K562 (cell line): ENCODE measurements at regions not wholly inside any gene's neighbourhood (a gene's known extent, or its start where the extent isn't known, plus 50 kb on each side); places are given as distances from the start of the nearest gene placed in this dataset.

Experiments used
- ATAC-seq: fragments of 200-7000 bp; cut with Tn5 transposase; 3 replicates; pipeline ENCODE4 v1.9.1; 2020; ENCODE audit warnings: moderate library complexity
- BruUV-seq: library from RNA; stranded (reverse); fragments of 400-500 nt; replicated peaks from 2 replicates; lab custom pipeline; 2021; lab: Mats Ljungman, UMichigan
- CTCF ChIA-PET: fragments of 300-600 bp; formaldehyde crosslinking; extraction: SDS; loops from one replicate; lab custom pipeline; 2021; ENCODE audit warnings: low intra/inter-chr PET ratio; lab: Yijun Ruan, JAX
- POLR2A ChIA-PET: fragments of 300-600, 350-650 bp; sonication (Branson Sonifier 250); formaldehyde crosslinking; extraction: SDS; loops from one replicate; lab custom pipeline; 2021; ENCODE audit warnings: antibody characterized with exemption, inconsistent platforms; lab: Yijun Ruan, JAX
- DNase-seq, 4 experiments: peaks; one replicate each; pipeline versions ENCODE4 v3.0.0 to v3.0.0-alpha.2; 2011 to 2018; ENCODE audit warnings: low spot score in 3 of 4, mixed read lengths in 3 of 4; ENCODE audit errors: extremely low read depth in 1 of 4
- FAIRE-seq: peaks from 2 replicates; lab custom pipeline; 2011; peaks lifted over from hg19 to GRCh38; lab: Jason Lieb, UNC
- H2AFZ ChIP-seq: 2 replicates; pipeline ENCODE4 v1.6.0; 2011; ENCODE audit warnings: low read depth, low read length, control low read depth, inconsistent platforms
- H3K27ac ChIP-seq: fragments of 200-600 bp; 3 replicates; pipeline ENCODE4 v1.8.0; 2011; ENCODE audit warnings: low read depth, mild to moderate bottlenecking, control low read depth, inconsistent platforms, low read length, moderate library complexity, mixed read lengths; ENCODE audit errors: extremely low read depth
- H3K27me3 ChIP-seq, 2 experiments: fragments of 300-600 bp in 1 of 2; 2 replicates in 1 of 2; 3 replicates in 1 of 2; pipeline versions ENCODE4 v1.6.0 to v1.8.0; 2011; ENCODE audit warnings: inconsistent platforms in 2 of 2, low read length in 2 of 2, mild to moderate bottlenecking in 1 of 2, mixed read lengths in 1 of 2, moderate library complexity in 1 of 2; ENCODE audit not compliant: control insufficient read depth in 2 of 2, insufficient read depth in 2 of 2
- H3K36me3 ChIP-seq: fragments of 300-600 bp; 3 replicates; pipeline ENCODE4 v1.8.0; 2011; ENCODE audit warnings: mild to moderate bottlenecking, low read length, inconsistent platforms; ENCODE audit not compliant: control insufficient read depth, insufficient read depth
- H3K4me1 ChIP-seq, 2 experiments: fragments of 200-600 bp in 1 of 2; replicated peaks in 1 of 2; 2 replicates in 1 of 2; 3 replicates in 1 of 2; pipeline versions ENCODE4 v1.5.1 to v1.8.0; 2011; ENCODE audit warnings: inconsistent platforms in 2 of 2, low read length in 2 of 2, mild to moderate bottlenecking in 1 of 2, mixed read lengths in 1 of 2, moderate library complexity in 1 of 2; ENCODE audit not compliant: control insufficient read depth in 2 of 2, insufficient read depth in 2 of 2
- H3K4me2 ChIP-seq: 2 replicates; pipeline ENCODE4 v1.6.1; 2011; ENCODE audit warnings: low read length, control low read depth, inconsistent platforms, mixed read lengths; ENCODE audit not compliant: insufficient read depth
- H3K4me3 ChIP-seq: fragments of 200-600 bp; sonication (generic), shearing (Covaris generic); 2 replicates; pipeline ENCODE4 v1.5.1; 2016; ENCODE audit warnings: control low read depth, inconsistent platforms
- H3K79me2 ChIP-seq: fragments of 200-600 bp; 3 replicates; pipeline ENCODE4 v1.8.0; 2011; ENCODE audit warnings: low read length, inconsistent platforms; ENCODE audit not compliant: control insufficient read depth, insufficient read depth
- H3K9ac ChIP-seq, 2 experiments: 2 replicates each; pipeline versions ENCODE4 v1.6.0 to v1.6.1; 2011; ENCODE audit warnings: low read depth in 2 of 2, low read length in 2 of 2, control low read depth in 1 of 2, inconsistent platforms in 1 of 2, mild to moderate bottlenecking in 1 of 2, mixed read lengths in 1 of 2; ENCODE audit not compliant: insufficient read depth in 1 of 2
- H3K9me1 ChIP-seq: one replicate; pipeline ENCODE4 v1.6.0; 2011; ENCODE audit warnings: inconsistent platforms, mild to moderate bottlenecking, low read length, moderate library complexity; ENCODE audit not compliant: control insufficient read depth, insufficient read depth
- H3K9me3 ChIP-seq: replicated peaks from 2 replicates; pipeline ENCODE4 v1.5.1; 2011; ENCODE audit warnings: low read depth, low read length, inconsistent platforms; ENCODE audit not compliant: control insufficient read depth, insufficient read depth
- H4K20me1 ChIP-seq: replicated peaks from 2 replicates; pipeline ENCODE4 v1.6.1; 2011; ENCODE audit warnings: low read length, inconsistent platforms, mixed read lengths; ENCODE audit not compliant: control insufficient read depth, insufficient read depth
- BCLAF1 ChIP-seq, 2 experiments: fragments of 450-650 bp in 1 of 2; IDR thresholded peaks; 2 replicates each; pipeline ENCODE4 v1.6.1; 2011 to 2017; ENCODE audit warnings: low read depth in 2 of 2, antibody characterized with exemption in 1 of 2, borderline replicate concordance in 1 of 2, low read length in 1 of 2, mild to moderate bottlenecking in 1 of 2, mixed read lengths in 1 of 2; ENCODE audit not compliant: control insufficient read depth in 1 of 2
- CHCHD3 ChIP-seq: fragments of 250-450 bp; sonication (Bioruptor Pico); IDR thresholded peaks from 2 replicates; pipeline ENCODE4 v2.1.2; 2022; ENCODE audit warnings: mild to moderate bottlenecking
- E2F4 ChIP-seq: sonication (generic); formaldehyde crosslinking; IDR thresholded peaks from 2 replicates; pipeline ENCODE4 v1.8.0; 2022; ENCODE audit warnings: mild to moderate bottlenecking, low read depth, missing genetic modification reagents
- ELF2 ChIP-seq: fragments of 250-450 bp; sonication (Bioruptor Pico); IDR thresholded peaks from 2 replicates; pipeline ENCODE4 v1.5.0; 2021; ENCODE audit warnings: mild to moderate bottlenecking
- MTF1 ChIP-seq: fragments of 250-450 bp; sonication (Bioruptor Pico); IDR thresholded peaks from 2 replicates; pipeline ENCODE4 v1.9.0; 2021; ENCODE audit warnings: moderate library complexity, mild to moderate bottlenecking, inconsistent platforms, borderline replicate concordance
- MYBL2 ChIP-seq, 2 experiments: fragments of 450-650 bp in 1 of 2; sonication (generic) in 1 of 2; formaldehyde crosslinking in 1 of 2; IDR thresholded peaks; 2 replicates each; pipeline versions ENCODE4 v1.6.1 to v1.8.1; 2017 to 2022; ENCODE audit warnings: borderline replicate concordance in 1 of 2, inconsistent platforms in 1 of 2, low read depth in 1 of 2, mild to moderate bottlenecking in 1 of 2, missing genetic modification reagents in 1 of 2, moderate library complexity in 1 of 2
- POLR2AphosphoS2 ChIP-seq: IDR thresholded peaks from 2 replicates; pipeline ENCODE4 v1.6.1; 2012; ENCODE audit warnings: low read length, improper control_type of control experiment
- ZKSCAN1 ChIP-seq: fragments of 150-350 bp; IDR thresholded peaks from 2 replicates; pipeline ENCODE4 v1.6.1; 2016; ENCODE audit warnings: low read depth, low read length
- WGBS: fragments of 100-300 bp; shearing (Covaris generic); methylation state at CpG from one replicate; pipeline ENCODE4 v1.1.6; 2016; ENCODE audit warnings: low coverage, mixed read lengths; ENCODE audit not compliant: insufficient coverage; ENCODE audit errors: missing lambda C conversion rate; 5-methylcytosine and 5-hydroxymethylcytosine counted together
- in situ Hi-C: fragments of 300-500 bp; cut with MboI; formaldehyde crosslinking; loops from 4 replicates; pipeline ENCODE4 v1.15.0; 2018; ENCODE audit warnings: inconsistent platforms, mixed read lengths
- intact Hi-C: fragments of 100-400 bp; cut with micrococcal nuclease; formaldehyde crosslinking; loops from 2 replicates; pipeline ENCODE4 v1.14.2; 2022

DNA sequence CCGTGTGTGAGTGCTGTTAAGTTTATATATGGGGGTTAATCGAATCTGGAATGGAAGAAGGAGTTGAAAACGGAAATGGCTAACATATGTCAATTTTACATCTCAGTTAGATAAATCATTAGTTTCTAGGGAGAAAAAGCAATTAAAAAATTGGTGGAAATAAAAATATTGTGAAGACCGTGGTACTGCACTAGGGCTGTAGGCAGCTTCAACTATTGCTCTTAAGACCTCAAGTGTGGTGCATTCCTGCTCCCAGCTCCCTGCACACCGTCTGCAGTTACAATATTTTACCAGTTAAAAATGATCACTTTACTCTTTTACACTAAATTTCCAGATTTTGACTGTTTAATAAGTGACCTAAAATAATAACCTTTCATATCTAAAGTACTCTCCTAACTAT, 977.3 kb upstream of the POU3F3 start:
- FAIRE-seq (no peak), ATAC-seq (no peak), DNase-seq (no peak)
- Histone ChIP-seq H3K9me1 (no peaks in the 10 kb centered on the region), H3K9me3 (no peaks in the 10 kb centered on the region), H3K27ac (no peak overlapping the region), H2AFZ (no peak overlapping the region), H3K9ac (no peak overlapping the region), H3K36me3 (no peaks in the 10 kb centered on the region), H3K4me3 (no peak overlapping the region), H3K79me2 (no peaks in the 10 kb centered on the region), H3K4me2 (no peak overlapping the region), H4K20me1 (no peaks in the 10 kb centered on the region), H3K27me3 (no peaks in the 10 kb centered on the region), H3K4me1 (no peaks in the 10 kb centered on the region)
- ChIA-PET POLR2A (no interaction called here), CTCF (no interaction called here)
- TF ChIP-seq ELF2 (no peak), ZKSCAN1 (no peak), BCLAF1 (IDR thresholded peaks at IDR 0.05; ENCODE audit: borderline replicate concordance in 1 of 2, control insufficient read depth in 1 of 2, low read depth in 2 of 2, low read length in 1 of 2) (no peak), E2F4 (CRISPR knock-in tag) (no peak), MTF1 (CRISPR knock-in tag) (no peak), MYBL2 (IDR thresholded peaks at IDR 0.05; ENCODE audit: low read depth) (no peak), MYBL2 (CRISPR knock-in tag; IDR thresholded peaks at IDR 0.05; ENCODE audit: borderline replicate concordance) (no peak), CHCHD3 (CRISPR knock-in tag) (no peak), POLR2AphosphoS2 (no peak)
- intact Hi-C loops: no loop called here
- WGBS: 0% methylated on average over 5 of the region's 5 CpGs
- in situ Hi-C loops: no loop called here
- no TSS peak for BruUV-seq
